ENCODE measurements at regions not wholly inside any gene's neighbourhood (a gene's known extent, or its start where the extent isn't known, plus 50 kb on each side); places are given as distances from the start of the nearest gene placed in this dataset.

- DNase-seq (ENCODE audit: low read depth in 2 of 2) = no peak
Observed at GRCh38 chr21:15526798-15527197, 203.0 kb upstream of the USP25 start.

GRCh38 chr21:15528346-15528745, 201.4 kb upstream of the USP25 start:
- no peak for DNase-seq (ENCODE audit: low read depth in 2 of 2)

DNA sequence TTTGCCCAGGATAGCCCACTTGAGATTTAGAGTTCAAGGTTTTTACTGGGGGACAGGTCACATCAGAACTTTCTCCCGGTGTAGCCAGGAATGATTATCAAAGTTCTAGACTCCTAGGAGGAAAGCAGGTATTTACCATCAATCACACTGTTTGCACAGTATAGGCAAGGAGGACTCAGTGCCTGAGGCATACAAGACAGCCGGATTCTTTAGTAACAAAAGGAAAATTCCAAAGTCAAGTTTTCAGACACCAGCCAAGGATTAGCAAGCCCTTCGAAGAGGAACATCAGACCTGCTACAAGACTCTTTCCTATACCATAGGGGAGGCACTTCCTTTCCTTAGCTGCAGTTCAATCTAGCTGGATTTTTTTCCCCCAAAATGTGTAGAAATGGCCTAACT, 197.8 kb upstream of the USP25 start:
- no peak for DNase-seq (ENCODE audit: low read depth in 2 of 2)

- no peak for DNase-seq (ENCODE audit: low read depth in 2 of 2)
Observed at GRCh38 chr21:15533618-15534017, 196.2 kb upstream of the USP25 start.

DNA sequence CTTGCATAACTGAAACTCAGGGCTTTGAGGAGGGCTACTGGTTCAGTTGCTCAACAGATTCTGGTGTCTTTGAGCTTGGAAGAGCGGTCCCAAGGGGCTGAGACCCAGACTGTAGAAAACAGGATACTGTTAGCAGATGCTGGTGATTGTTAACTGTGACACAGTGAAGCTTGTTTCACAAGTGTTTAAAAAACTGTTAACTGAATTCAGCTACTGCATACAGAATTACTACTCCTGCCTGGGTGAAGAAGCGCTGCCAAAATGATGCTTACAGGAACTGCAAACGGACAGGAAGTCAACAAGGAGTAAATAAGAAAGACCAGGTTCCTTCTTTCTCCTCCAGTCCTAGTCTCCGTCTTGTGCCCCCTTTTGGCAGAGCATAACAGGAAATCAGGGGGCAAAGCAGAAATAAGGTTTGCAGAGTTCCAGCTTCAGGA, 195.3 kb upstream of the USP25 start:
- DNase-seq (ENCODE audit: low read depth in 2 of 2) = no peak

DNA sequence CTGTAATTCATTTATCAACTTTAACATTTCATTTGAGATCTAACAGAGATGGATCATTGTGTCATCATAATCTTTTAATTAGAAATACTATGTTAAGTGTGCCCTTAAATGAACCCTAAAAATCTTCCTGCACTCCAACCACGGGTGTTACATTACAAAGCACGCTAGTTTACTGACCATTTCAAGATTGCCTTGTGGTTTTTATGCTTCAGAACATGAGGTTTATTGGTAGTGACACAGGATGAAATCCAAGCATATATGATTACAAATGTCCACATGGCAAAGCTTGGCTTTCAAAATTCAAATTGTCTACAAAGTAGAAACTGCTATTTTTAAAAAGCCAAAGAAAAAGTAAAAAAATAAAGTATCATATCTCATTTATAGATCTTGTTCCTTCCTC, 190.4 kb upstream of the USP25 start:
- DNase-seq (ENCODE audit: low read depth in 2 of 2) = no peak

DNA sequence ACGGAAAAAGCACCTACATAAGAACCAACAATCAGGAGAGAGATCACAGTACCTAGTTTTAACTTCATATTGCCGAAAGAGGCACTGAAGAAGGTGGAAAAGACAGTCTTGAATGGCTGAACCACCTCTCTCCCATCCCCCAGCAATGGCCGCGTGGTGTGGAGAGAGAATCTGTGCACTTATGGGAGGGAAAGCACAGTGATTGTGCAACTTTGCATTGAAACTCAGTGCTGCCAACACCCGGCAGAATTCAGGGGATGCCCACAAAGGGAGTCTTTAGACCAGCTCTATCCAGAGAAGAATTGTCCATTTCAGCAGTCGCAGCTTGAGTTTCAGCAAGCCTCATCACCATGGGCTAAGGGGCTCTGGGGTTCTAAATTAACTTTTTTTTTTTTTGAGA, 186.3 kb upstream of the USP25 start:
- no peak for DNase-seq (ENCODE audit: low read depth in 2 of 2)

DNA sequence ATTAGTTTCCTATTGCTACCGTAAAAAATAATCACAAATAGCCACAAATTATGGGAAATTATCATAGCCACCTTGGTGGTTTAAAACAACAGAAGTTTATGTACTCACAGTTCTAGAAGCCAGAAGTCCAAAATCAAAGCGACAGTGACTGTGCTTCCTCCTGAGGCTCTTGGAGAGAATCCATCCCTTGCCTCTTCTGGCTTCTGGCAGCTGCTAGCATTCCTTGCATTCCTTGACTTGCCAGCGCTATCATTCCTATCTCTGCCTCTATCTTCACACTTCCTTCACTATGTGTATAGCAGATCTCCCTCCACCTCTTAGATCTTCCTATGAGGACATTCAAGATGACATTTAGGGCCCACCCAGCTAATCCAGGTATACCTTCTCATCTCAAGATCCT, 180.1 kb upstream of the USP25 start:
- no peak for DNase-seq (ENCODE audit: low read depth in 2 of 2)

DNA sequence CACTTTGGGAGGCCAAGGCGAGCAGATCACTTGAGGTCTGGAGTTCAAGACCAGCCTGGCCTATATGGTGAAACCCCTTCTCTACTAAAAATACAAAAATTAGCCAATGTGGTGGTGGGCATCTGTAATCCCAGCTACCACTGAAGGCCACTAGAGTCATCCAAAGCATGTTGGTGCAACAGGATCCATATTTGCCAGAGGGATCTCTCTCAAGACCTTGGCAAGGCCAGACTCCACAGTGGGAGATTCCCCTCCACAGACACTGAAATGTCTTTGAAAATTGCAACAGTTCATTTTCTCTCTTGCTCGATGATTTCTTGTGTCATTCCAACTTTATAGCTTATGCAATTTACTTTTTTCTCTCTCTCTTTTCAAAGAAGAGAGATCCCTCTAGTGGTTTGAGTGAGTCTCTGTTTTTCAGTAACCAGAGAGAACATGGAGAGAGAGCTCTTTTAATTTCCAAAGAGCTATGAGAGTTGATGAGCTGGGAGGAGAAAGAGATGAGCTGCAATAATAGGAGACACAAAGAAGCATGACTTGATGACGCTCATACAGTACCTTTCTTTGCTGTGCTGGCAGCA, 176.8 kb upstream of the USP25 start:
- no peak for DNase-seq (ENCODE audit: low read depth in 2 of 2)

DNA sequence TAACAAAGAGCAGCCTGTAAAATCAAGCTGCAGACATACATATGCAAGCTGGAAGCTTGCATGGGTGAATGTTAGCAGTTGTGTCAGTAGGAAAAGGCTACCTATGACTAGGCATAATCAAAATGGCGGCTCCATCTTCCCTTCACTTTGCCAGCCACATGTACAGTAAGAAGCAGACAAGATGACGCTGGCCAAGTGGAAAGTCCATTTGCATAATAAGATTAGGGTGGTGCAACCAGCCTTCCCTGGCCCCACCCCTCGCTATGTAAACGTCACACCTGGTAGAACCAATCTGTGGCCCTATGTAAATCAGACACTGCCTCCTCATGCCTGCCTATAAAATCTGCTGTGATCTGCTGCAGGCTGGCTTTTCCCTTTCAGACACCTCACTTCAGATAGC, 171.9 kb upstream of the USP25 start:
- no peak for DNase-seq (ENCODE audit: low read depth in 2 of 2)

DNA sequence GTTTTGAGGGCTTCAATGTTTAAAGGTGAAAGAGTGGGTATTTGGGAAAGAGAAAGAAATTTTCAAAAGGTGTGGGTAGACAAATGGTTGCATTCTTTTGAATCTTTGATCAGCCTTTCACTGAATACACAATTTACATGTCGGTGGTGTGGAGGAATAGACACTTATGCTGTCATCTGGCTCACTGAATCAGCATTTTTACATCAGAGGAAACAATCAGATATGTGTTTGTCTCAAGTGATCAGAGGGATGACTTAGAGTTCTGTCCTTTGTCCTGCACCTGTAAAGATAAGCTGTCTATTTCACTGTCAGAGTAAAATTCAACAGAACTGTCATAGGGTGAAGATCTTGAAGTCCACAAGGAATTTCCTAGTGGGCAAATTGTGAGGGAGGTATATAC, 170.9 kb upstream of the USP25 start:
- no peak for DNase-seq (ENCODE audit: low read depth in 2 of 2)

DNA sequence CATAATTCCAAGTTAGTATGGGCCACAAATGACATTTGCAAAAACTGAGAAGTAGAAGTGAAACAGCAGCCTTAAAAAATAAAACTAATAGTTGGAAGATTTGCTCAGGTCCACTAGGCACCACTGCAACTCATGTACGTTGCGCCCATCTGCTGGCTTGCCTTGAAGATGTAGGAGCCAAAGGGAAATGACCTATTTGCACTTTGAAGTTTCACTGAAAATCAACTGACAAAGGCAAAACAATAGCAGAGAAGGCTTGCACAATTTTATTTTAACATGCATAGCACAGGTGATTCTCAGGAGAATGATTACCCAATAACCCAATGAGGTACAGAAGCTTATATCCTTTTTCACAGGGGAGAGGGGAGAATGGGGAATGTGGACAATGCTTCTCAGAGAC, 170.1 kb upstream of the USP25 start:
- no peak for DNase-seq (ENCODE audit: low read depth in 2 of 2)

DNA sequence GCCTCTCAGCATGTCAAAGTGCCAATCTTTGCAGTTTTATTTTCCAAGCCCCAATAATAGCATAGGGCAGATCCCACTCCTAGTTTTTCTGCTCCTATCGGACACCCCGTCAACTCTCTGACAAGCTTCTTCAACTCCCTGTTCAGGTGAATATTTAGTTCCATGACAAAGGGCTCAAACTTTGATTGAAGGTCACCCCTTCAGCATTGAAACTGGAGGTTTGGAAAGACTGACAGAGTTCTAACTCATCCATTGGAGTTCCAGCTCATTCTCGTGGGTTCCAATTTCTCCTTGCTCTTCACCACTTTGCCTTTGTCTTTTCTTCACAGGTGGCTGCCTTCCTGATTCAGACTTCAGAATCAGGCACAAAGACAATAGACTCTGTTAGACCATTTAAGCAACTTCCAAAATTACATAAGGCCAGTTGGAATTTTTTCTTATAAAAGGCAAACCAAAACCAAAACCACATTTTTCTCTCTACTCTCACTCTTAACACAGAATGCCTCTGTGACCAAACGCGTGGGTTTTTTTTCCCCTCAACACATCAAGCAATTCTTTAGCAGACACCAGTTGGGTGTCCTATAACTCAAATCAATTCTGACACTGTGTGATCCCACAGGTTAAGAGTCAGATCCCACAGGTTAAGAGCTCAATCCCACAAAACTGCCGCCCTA, 169.3 kb upstream of the USP25 start:
- peak in 1 of 2 donors; percentile 7 for DNase-seq (ENCODE audit: low read depth in 2 of 2)

DNA sequence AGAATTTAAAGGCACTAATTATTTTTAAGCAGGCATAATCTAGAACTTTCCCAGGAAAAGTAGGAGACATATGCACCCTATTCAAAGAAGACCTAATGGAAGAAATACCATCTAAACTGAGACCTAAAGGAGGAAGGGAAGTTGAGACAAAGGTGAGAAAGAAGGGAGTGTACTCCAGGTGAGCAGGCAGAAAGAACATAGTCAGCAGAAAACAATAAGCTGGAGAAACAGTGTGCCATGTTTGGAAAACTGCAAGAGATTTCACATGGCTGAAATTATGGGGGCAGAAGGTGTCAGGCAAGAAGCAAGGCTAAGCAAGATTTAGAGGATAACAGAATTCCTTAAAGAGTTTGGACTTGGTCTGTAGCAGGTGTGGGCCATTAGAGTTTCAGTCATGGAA, 167.0 kb upstream of the USP25 start:
- DNase-seq (ENCODE audit: low read depth in 2 of 2) = no peak

GRCh38 chr21:15564907-15565306, 164.9 kb upstream of the USP25 start:
- DNase-seq (ENCODE audit: low read depth in 2 of 2) = no peak

DNA sequence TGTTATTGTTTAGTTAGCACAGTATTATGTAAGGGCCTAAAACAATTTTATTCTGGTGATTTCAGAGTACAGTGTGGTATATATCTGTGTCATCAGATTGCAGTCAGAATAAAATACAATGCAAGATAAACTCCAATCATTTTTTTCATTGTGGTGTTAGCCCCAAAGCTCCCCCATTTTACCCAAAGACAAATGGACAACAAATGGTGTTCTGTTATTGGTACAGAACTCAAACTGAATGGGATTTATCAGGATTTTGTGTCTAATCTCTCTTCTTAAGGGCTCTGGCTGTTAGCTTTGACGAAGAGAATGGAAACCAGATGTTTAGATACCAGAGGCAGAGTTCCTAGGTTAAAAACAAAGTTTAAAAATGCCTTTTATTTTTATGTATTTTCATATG, 163.1 kb upstream of the USP25 start:
- DNase-seq (ENCODE audit: low read depth in 2 of 2) = no peak

GRCh38 chr21:15567191-15567590, 162.6 kb upstream of the USP25 start:
- no peak for DNase-seq (ENCODE audit: low read depth in 2 of 2)

DNA sequence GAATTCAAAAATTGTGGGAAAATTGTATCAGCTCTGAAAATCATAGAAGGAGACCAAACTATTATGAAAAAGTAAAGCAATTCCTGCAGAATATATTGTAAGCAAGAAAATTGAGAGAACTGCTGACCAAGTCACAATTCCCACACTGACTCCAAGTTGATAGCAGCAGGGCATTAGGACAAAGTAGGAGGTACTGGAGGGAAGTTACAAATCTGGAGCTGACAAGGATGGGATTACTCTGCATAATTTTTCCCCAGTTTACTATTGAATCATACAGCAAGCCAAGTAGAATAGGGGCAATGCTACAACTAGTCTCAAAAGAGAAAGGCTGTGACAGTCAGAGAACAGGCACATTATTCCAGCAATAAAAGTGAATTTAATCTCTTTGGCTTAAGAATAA, 161.3 kb upstream of the USP25 start:
- no peak for DNase-seq (ENCODE audit: low read depth in 2 of 2)

DNA sequence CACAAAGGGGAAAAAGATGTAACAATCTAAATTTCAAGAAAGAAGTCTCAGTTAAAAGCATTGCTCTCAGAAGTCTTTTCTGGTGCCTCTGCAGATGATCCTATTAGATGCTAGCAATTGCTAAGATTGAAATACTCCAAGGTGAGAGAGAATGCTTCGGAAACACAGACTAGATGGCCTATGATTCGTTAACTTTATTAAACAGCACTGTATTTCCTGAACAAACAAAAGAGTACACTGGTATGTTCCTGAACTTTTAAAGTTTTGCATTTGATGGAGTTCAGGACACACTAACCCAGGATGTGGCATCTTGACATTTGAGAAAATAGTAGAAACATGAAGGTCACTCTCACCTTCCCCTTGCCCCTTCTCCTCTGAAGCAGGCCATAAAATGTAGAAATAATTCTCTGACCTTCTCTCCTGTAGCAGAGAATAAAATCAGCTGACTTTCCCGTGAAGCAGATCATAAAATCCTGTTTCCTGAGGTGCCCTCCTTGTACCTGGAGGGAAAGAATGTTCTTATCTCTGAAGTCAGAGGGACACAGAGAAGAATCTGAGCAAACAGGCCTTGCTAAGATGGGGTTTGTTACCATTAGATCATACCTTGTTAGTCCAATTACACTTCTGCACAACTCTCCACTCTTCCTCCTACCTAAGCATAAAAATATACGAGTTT, 142.9 kb upstream of the USP25 start:
- DNase-seq (ENCODE audit: low read depth in 2 of 2) = no peak

DNA sequence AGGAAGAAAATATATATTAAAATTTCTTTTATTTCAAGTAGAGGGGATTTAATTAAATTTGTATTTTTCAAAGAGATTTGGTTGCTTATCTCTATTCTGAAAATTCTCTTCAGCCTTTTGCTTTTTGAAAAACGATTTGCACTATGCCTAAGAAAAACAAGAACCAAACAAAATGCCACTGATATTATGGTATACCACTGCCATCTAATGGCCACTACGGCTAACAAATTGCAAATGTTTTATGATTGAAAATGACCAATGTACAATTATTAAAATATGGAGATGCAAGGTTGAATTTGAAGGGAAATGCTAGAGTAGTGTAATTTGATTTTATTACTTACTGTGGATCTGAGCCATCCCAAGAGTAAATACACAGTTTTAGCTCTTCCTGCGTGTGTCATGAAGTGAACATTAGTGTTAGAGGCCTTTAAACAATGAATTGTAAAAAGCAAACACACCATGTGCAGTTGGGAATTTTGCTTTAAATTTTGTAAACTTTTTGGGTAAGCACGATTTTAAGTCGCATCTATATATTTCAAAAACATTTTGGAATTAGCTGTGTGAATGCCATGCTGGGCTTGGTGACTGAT, 137.4 kb upstream of the USP25 start:
- no peak for DNase-seq (ENCODE audit: low read depth in 2 of 2)

GRCh38 chr21:15592957-15593356, 136.8 kb upstream of the USP25 start:
- no peak for DNase-seq (ENCODE audit: low read depth in 2 of 2)

GRCh38 chr21:15601390-15601789, 128.4 kb upstream of the USP25 start:
- DNase-seq (ENCODE audit: low read depth in 2 of 2) = no peak

DNA sequence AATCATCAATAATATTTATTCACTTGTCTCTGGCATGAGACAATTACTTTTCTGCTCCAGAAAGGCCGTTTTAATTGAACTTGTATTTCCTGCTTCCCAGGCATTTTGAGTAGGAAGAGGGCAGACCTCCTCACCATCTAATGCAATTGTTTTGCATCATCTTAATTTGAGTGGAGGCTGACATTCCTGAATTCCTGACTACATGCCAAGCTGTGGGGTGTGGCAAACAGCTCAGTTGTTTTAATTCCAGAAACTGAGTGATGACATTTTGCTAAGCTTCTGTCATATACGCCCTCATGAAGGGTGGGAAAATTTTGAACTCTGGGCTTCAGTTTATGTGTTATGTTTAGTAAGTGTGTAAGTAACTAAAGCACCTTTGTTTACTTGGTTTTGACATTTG, 125.4 kb upstream of the USP25 start:
- no peak for DNase-seq (ENCODE audit: low read depth in 2 of 2)

Data from stimulated activated CD8-positive, alpha-beta memory T cell treated with anti-CD3 and anti-CD28 coated beads, Interleukin-15, amount 100 ng/mL, for 48 hours (primary cell).